Astrocyte (in vitro differentiated cells and primary cell): ENCODE measurements at regions not wholly inside any gene's neighbourhood (a gene's known extent, or its start where the extent isn't known, plus 50 kb on each side); places are given as distances from the start of the nearest gene placed in this dataset.

Experiments used
- DNase-seq: peaks from one replicate; pipeline ENCODE4 v3.0.0-alpha.2; 2010; ENCODE audit warnings: low read depth
- FAIRE-seq: peaks from 2 replicates; lab custom pipeline; 2011; peaks lifted over from hg19 to GRCh38; lab: Jason Lieb, UNC
- H2AFZ ChIP-seq: 2 replicates; pipeline ENCODE4 v1.6.0; 2012; ENCODE audit warnings: low read depth, low read length, inconsistent platforms
- H3K27ac ChIP-seq: 2 replicates; pipeline ENCODE4 v1.5.1; 2011; ENCODE audit warnings: low read depth, low read length, inconsistent platforms
- H3K27me3 ChIP-seq: 2 replicates; pipeline ENCODE4 v1.6.0; 2011; ENCODE audit warnings: low read length, inconsistent platforms; ENCODE audit not compliant: insufficient read depth
- H3K36me3 ChIP-seq: 2 replicates; pipeline ENCODE4 v1.5.1; 2011; ENCODE audit warnings: low read length, inconsistent platforms; ENCODE audit not compliant: insufficient read depth
- H3K4me1 ChIP-seq: 2 replicates; pipeline ENCODE4 v1.5.1; 2011; ENCODE audit warnings: low read length, inconsistent platforms; ENCODE audit not compliant: insufficient read depth
- H3K4me2 ChIP-seq: 2 replicates; pipeline ENCODE4 v1.6.0; 2012; ENCODE audit warnings: low read length, inconsistent platforms
- H3K4me3 ChIP-seq: 2 replicates; pipeline ENCODE4 v1.5.1; 2011; ENCODE audit warnings: low read depth, mild to moderate bottlenecking, low read length, inconsistent platforms; ENCODE audit not compliant: insufficient read depth
- H3K79me2 ChIP-seq: 2 replicates; pipeline ENCODE4 v1.6.0; 2012; ENCODE audit warnings: mild to moderate bottlenecking, low read length, inconsistent platforms; ENCODE audit not compliant: insufficient read depth
- H3K9ac ChIP-seq: 2 replicates; pipeline ENCODE4 v1.6.0; 2012; ENCODE audit warnings: mild to moderate bottlenecking, low read length, inconsistent platforms
- H3K9me3 ChIP-seq: 2 replicates; pipeline ENCODE4 v1.5.1; 2012; ENCODE audit warnings: low read depth, mild to moderate bottlenecking, low read length, inconsistent platforms; ENCODE audit not compliant: insufficient read depth
- H4K20me1 ChIP-seq: 2 replicates; pipeline ENCODE4 v1.6.0; 2012; ENCODE audit warnings: low read length, inconsistent platforms; ENCODE audit not compliant: insufficient read depth
- H3K27ac Mint-ChIP-seq: one replicate; pipeline ENCODE4 v1.8.0; 2021; ENCODE audit warnings: mild to moderate bottlenecking, mixed read lengths; ENCODE audit not compliant: unreplicated experiment
- H3K27me3 Mint-ChIP-seq: one replicate; pipeline ENCODE4 v1.8.0; 2021; ENCODE audit warnings: low read depth, mixed read lengths; ENCODE audit not compliant: unreplicated experiment
- H3K36me3 Mint-ChIP-seq: one replicate; pipeline ENCODE4 v1.8.0; 2021; ENCODE audit warnings: low read depth, mixed read lengths; ENCODE audit not compliant: unreplicated experiment
- H3K4me1 Mint-ChIP-seq: one replicate; pipeline ENCODE4 v1.8.0; 2021; ENCODE audit warnings: low read depth, mixed read lengths; ENCODE audit not compliant: unreplicated experiment
- H3K4me3 Mint-ChIP-seq: one replicate; pipeline ENCODE4 v1.8.0; 2021; ENCODE audit warnings: mild to moderate bottlenecking, moderate library complexity, mixed read lengths; ENCODE audit not compliant: unreplicated experiment
- H3K9me3 Mint-ChIP-seq: one replicate; pipeline ENCODE4 v1.8.0; 2021; ENCODE audit warnings: mild to moderate bottlenecking, mixed read lengths; ENCODE audit not compliant: unreplicated experiment
- EZH2 ChIP-seq: IDR thresholded peaks from 2 replicates; pipeline ENCODE4 v1.6.1; 2012; ENCODE audit warnings: mild to moderate bottlenecking, low read length, inconsistent platforms; ENCODE audit not compliant: insufficient read depth
- TF ChIP-seq, protein P1 (sequence below): IDR thresholded peaks from 2 replicates; pipeline ENCODE4 v1.5.1; 2011; ENCODE audit warnings: low read depth, mild to moderate bottlenecking, inconsistent platforms, low read length, moderate library complexity; ENCODE audit not compliant: insufficient read depth

DNA sequence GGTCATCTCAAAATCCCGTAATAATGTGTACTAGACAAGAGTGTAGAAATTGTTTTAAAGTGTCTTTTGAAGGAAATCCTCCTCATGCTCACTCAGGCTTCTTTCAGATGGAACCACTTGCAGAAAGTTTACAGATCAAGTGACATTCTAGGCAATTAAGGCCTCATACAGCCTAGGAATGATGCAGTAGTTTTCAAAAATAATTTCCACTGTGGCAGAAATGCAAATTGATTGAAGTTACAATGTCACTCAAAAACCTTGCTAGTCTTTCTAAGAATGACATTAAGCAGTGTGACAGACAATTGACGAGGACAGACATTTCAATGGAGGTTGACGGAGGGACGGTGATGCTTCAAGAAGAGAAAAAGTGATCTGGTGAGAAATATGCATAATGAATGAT, 53.5 kb upstream of the CDH8 start:
- H3K36me3 Mint-ChIP-seq = no peaks in the 10 kb centered on the region
- Histone ChIP-seq H3K79me2 (no peaks in the 10 kb centered on the region), H3K27me3 (no peaks in the 10 kb centered on the region), H3K36me3 (no peaks in the 10 kb centered on the region), H3K9ac (no peak overlapping the region), H3K27ac (no peak overlapping the region), H3K9me3 (no peaks in the 10 kb centered on the region), H3K4me1 (no peaks in the 10 kb centered on the region), H2AFZ (no peak overlapping the region), H3K4me2 (no peak overlapping the region), H3K4me3 (no peak overlapping the region), H4K20me1 (no peaks in the 10 kb centered on the region)
- H3K4me3 Mint-ChIP-seq = no peak overlapping the region
- H3K27ac Mint-ChIP-seq = no peak overlapping the region
- TF ChIP-seq, protein P1, sequence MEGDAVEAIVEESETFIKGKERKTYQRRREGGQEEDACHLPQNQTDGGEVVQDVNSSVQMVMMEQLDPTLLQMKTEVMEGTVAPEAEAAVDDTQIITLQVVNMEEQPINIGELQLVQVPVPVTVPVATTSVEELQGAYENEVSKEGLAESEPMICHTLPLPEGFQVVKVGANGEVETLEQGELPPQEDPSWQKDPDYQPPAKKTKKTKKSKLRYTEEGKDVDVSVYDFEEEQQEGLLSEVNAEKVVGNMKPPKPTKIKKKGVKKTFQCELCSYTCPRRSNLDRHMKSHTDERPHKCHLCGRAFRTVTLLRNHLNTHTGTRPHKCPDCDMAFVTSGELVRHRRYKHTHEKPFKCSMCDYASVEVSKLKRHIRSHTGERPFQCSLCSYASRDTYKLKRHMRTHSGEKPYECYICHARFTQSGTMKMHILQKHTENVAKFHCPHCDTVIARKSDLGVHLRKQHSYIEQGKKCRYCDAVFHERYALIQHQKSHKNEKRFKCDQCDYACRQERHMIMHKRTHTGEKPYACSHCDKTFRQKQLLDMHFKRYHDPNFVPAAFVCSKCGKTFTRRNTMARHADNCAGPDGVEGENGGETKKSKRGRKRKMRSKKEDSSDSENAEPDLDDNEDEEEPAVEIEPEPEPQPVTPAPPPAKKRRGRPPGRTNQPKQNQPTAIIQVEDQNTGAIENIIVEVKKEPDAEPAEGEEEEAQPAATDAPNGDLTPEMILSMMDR = no peak
- no peak for TF ChIP-seq EZH2
- no peaks in the 10 kb centered on the region for H3K27me3 Mint-ChIP-seq
- FAIRE-seq (no peak), DNase-seq (no peak)
- H3K9me3 Mint-ChIP-seq = no peaks in the 10 kb centered on the region
- no peaks in the 10 kb centered on the region for H3K4me1 Mint-ChIP-seq

DNA sequence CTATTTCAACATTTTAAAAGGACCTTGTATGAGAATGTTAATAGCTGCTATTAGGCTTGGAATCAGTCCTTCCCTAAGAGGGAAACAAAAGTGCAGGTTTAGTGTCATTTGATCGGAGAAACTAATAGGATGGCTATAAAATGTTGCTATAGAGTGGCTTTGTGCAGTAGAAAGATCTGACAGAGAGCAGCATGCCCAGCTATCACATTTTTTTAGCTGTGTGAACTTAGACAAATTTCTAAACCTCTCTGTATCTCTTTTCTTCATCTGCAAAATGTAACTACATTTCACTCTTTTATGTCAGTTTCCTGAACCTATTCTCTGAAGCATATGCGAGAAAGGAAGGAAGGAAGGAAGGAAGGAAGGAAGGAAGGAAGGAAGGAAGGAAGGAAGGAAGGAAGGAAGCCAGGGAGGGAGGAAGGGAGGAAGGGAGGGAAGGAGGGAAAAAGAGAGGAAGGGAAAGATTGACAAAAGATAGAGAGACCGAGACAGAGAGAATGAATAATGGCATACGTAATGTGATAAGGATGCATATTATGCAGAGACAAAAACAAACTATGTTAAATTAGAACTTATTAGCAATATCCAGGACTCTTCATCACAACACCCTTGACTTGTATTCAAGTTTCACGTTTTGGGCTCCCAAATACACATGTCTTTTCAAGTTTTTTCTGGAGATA, 52.6 kb upstream of the CDH8 start:
- H3K9me3 Mint-ChIP-seq = no peaks in the 10 kb centered on the region
- no peak overlapping the region for H3K27ac ChIP-seq
- H2AFZ ChIP-seq = no peak overlapping the region
- no peak overlapping the region for H3K4me3 Mint-ChIP-seq
- H3K27me3 Mint-ChIP-seq = no peaks in the 10 kb centered on the region
- H3K4me2 ChIP-seq = no peak overlapping the region
- no peaks in the 10 kb centered on the region for H3K9me3 ChIP-seq
- no peaks in the 10 kb centered on the region for H3K36me3 Mint-ChIP-seq
- H3K27me3 ChIP-seq = no peaks in the 10 kb centered on the region
- no peaks in the 10 kb centered on the region for H3K79me2 ChIP-seq
- no peak overlapping the region for H3K4me3 ChIP-seq
- FAIRE-seq (no peak), DNase-seq (no peak)
- no peak overlapping the region for H3K27ac Mint-ChIP-seq
- H3K4me1 Mint-ChIP-seq = no peaks in the 10 kb centered on the region
- H3K36me3 ChIP-seq = no peaks in the 10 kb centered on the region
- TF ChIP-seq, protein P1 = no peak
- no peak for TF ChIP-seq EZH2
- no peak overlapping the region for H3K9ac ChIP-seq
- no peaks in the 10 kb centered on the region for H3K4me1 ChIP-seq
- H4K20me1 ChIP-seq = no peaks in the 10 kb centered on the region
